ENCODE measurements at regions not wholly inside any gene's neighbourhood (a gene's known extent, or its start where the extent isn't known, plus 50 kb on each side); places are given as distances from the start of the nearest gene placed in this dataset.

DNA sequence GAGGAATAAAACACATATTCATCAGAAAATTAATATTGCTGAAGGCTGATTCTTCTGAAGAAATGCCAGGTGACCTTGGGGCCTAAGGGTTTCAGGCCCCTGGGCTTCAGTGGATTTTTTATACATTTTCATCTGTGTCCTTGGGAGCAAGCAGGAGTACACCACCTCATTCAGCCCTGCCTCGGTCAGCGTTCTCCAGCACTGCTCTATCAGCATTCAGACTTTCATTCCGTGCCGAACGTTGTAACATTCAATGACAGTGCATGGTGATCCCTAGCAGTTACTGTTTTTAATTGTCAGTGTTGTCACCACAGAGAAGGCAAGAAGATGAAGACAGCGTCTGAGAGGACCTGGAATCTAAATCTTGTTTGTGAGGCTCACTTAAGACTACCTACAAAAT is 490.4 kb downstream of the DNAH5 start:
- H3K27me3 ChIP-seq (ENCODE audit: control insufficient read depth, low read length) = no peaks in the 10 kb centered on the region
- no peaks in the 10 kb centered on the region for H3K79me2 ChIP-seq (ENCODE audit: control insufficient read depth, low read length)

DNA sequence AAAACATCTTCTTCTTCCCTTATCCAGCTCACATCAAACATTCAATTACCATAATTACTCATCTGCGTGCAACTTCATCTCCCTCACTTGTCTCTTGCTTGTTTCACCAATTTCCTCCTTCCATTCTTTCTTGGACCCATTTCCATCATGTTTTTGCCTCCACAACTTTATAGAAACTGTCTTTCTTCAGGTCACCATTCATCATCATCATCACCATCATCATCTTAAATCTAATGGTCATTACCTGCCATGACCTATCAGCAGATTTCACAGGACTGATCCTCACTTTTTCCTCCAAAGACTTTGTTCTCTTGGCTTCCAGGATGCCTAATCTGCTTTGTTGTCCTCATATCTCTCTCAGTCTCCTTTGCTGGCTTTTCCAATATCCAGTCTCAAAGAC is 495.6 kb downstream of the DNAH5 start:
- Histone ChIP-seq H3K27me3 (ENCODE audit: control insufficient read depth, low read length) (no peaks in the 10 kb centered on the region), H3F3A (ENCODE audit: control insufficient read depth, insufficient read depth) (no peaks in the 10 kb centered on the region), H3K36me3 (ENCODE audit: control insufficient read depth, low read length) (no peaks in the 10 kb centered on the region), H3K4me3 (ENCODE audit: low read length) (no peak overlapping the region), H4K20me1 (ENCODE audit: control insufficient read depth, insufficient read depth, low read depth, low read length) (no peaks in the 10 kb centered on the region), H3K4me1 (ENCODE audit: control insufficient read depth, low read length) (no peaks in the 10 kb centered on the region), H3K79me2 (ENCODE audit: control insufficient read depth, low read length) (no peaks in the 10 kb centered on the region), H3K9me2 (replicated peaks; ENCODE audit: control insufficient read depth, low read length) (no peaks in the 10 kb centered on the region), H3K9me3 (ENCODE audit: control insufficient read depth, insufficient read depth, low read length) (no peaks in the 10 kb centered on the region), H3K4me2 (ENCODE audit: low read length) (no peak overlapping the region), H3K27ac (ENCODE audit: low read depth, low read length) (no peak overlapping the region)
- TF ChIP-seq EZH2phosphoT487 (IDR thresholded peaks at IDR 0.05; ENCODE audit: borderline replicate concordance, low read length) = no peak
- no peak for TF ChIP-seq CTCF (IDR thresholded peaks at IDR 0.05; ENCODE audit: low read depth, low read length, poor library complexity, severe bottlenecking)

More for the DNA sequence above, 490.4 kb downstream of the DNAH5 start:
- H3K4me3 ChIP-seq (ENCODE audit: low read length) = no peak overlapping the region
- H3K36me3 ChIP-seq (ENCODE audit: control insufficient read depth, low read length) = no peaks in the 10 kb centered on the region
- H3K4me1 ChIP-seq (ENCODE audit: control insufficient read depth, low read length) = no peaks in the 10 kb centered on the region
- H3F3A ChIP-seq (ENCODE audit: control insufficient read depth, insufficient read depth) = no peaks in the 10 kb centered on the region
- H3K27ac ChIP-seq (ENCODE audit: low read depth, low read length) = no peak overlapping the region
- no peak for TF ChIP-seq EZH2phosphoT487 (IDR thresholded peaks at IDR 0.05; ENCODE audit: borderline replicate concordance, low read length)
- no peak for TF ChIP-seq CTCF (IDR thresholded peaks at IDR 0.05; ENCODE audit: low read depth, low read length, poor library complexity, severe bottlenecking)
- H3K9me2 ChIP-seq (replicated peaks; ENCODE audit: control insufficient read depth, low read length) = no peaks in the 10 kb centered on the region
- no peak overlapping the region for H3K4me2 ChIP-seq (ENCODE audit: low read length)
- H3K9me3 ChIP-seq (ENCODE audit: control insufficient read depth, insufficient read depth, low read length) = no peaks in the 10 kb centered on the region
- no peaks in the 10 kb centered on the region for H4K20me1 ChIP-seq (ENCODE audit: control insufficient read depth, insufficient read depth, low read depth, low read length)

DNA sequence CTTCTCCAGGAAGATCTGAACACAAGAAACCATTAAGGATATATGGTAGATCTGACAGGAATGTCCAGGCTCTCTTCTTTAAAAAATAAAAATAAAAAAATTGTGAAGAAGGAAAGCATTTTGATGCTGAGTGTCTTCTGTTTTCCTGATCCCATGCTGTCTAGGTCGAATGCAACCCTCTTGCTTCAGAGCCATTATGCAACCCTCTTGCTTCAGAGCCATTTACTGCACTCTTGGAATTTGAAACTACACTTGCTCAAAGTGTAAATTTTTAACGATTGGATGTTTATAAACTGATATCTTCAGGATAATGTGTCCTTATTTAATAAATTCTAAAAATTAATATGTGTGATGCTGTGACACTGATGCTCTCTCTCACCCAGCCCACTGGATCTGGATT is 505.1 kb downstream of the DNAH5 start:
- H3K79me2 ChIP-seq (ENCODE audit: control insufficient read depth, low read length) = no peaks in the 10 kb centered on the region
- no peaks in the 10 kb centered on the region for H3K9me2 ChIP-seq (replicated peaks; ENCODE audit: control insufficient read depth, low read length)
- no peaks in the 10 kb centered on the region for H3K4me1 ChIP-seq (ENCODE audit: control insufficient read depth, low read length)
- H3K36me3 ChIP-seq (ENCODE audit: control insufficient read depth, low read length) = no peaks in the 10 kb centered on the region
- H3K27me3 ChIP-seq (ENCODE audit: control insufficient read depth, low read length) = no peaks in the 10 kb centered on the region
- TF ChIP-seq CTCF (IDR thresholded peaks at IDR 0.05; ENCODE audit: low read depth, low read length, poor library complexity, severe bottlenecking) (no peak), EZH2phosphoT487 (IDR thresholded peaks at IDR 0.05; ENCODE audit: borderline replicate concordance, low read length) (no peak)
- no peak overlapping the region for H3K27ac ChIP-seq (ENCODE audit: low read depth, low read length)
- H4K20me1 ChIP-seq (ENCODE audit: control insufficient read depth, insufficient read depth, low read depth, low read length) = no peaks in the 10 kb centered on the region
- H3K4me3 ChIP-seq (ENCODE audit: low read length) = no peak overlapping the region
- no peak overlapping the region for H3K4me2 ChIP-seq (ENCODE audit: low read length)
- H3F3A ChIP-seq (ENCODE audit: control insufficient read depth, insufficient read depth) = no peaks in the 10 kb centered on the region
- no peaks in the 10 kb centered on the region for H3K9me3 ChIP-seq (ENCODE audit: control insufficient read depth, insufficient read depth, low read length)

Data from DOHH2 (cell line).